ENCODE measurements at regions not wholly inside any gene's neighbourhood (a gene's known extent, or its start where the extent isn't known, plus 50 kb on each side); places are given as distances from the start of the nearest gene placed in this dataset.
"Not testable (repeated sequence)": the region's sequence is repeated elsewhere in the genome, so short reads cannot be mapped to it uniquely, and the experiment has no call there.

GRCh38 chr3:128549283-128550112 lies 56.5 kb upstream of the GATA2 start:
- peak; percentile 81 for DNase-seq

GRCh38 chr3:128548426-128549282 lies 55.7 kb upstream of the GATA2 start:
- no peak for DNase-seq

- no peak for DNase-seq
Measured at GRCh38 chr3:128548021-128548420, 55.0 kb upstream of the GATA2 start.

GRCh38 chr3:128547368-128547987 lies 54.5 kb upstream of the GATA2 start:
- DNase-seq, result no peak

- DNase-seq, result no peak
Measured at GRCh38 chr3:128546646-128547045, 53.6 kb upstream of the GATA2 start.

- no peak for DNase-seq
Measured at GRCh38 chr3:128545120-128545752, 52.2 kb upstream of the GATA2 start.

GRCh38 chr3:128544190-128544589 lies 51.2 kb upstream of the GATA2 start:
- DNase-seq, result no peak

- not testable (repeated sequence) for DNase-seq
Measured at GRCh38 chr3:128543570-128544174, 50.7 kb upstream of the GATA2 start.

Measured in femur (tissue), 1 donor.